ENCODE measurements at regions not wholly inside any gene's neighbourhood (a gene's known extent, or its start where the extent isn't known, plus 50 kb on each side); places are given as distances from the start of the nearest gene placed in this dataset.

DNA sequence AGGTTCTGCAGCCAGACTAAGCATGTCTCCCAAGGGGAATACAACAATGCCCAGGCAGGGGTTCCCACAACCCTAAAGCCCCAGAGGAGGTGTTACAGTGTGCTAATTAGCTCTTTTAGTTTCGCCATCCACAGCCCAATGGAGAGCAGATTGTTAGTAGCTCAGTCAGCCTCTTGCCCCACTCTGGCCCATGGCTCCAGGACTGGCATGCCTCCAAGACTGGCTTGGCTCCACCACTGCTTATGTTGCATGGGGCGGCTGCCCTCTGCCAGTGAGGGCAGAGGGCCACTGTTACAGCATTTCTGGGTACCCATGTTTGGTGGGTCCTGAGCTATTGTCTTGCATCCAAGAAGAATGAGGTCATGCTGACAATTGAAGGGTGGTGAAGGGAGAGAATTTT lies 231.1 kb upstream of the MDFIC2 start:
- TF ChIP-seq POLR2A (IDR thresholded peaks at IDR 0.05) (no peak), CTCF (IDR thresholded peaks at IDR 0.05) (no peak)
